Sciatic nerve (tissue), 2 donors: ENCODE measurements at regions not wholly inside any gene's neighbourhood (a gene's known extent, or its start where the extent isn't known, plus 50 kb on each side); places are given as distances from the start of the nearest gene placed in this dataset.

Experiments
- ATAC-seq: fragments of 200-7000 bp; cut with Tn5 transposase; one replicate; pipeline ENCODE4 v1.9.1; 2020; ENCODE audit warnings: mild to moderate bottlenecking, moderate library complexity
- DNase-seq: peaks from one replicate; pipeline ENCODE4 v3.0.0-alpha.2; 2020; ENCODE audit warnings: low spot score
- intact Hi-C: fragments of 100-400 bp; cut with DNase I; formaldehyde crosslinking; loops from one replicate; pipeline ENCODE4 v1.14.2; 2022
- donor health status: DM: no; HTN: no; CAD: no.
- donor health status: DM: no; HTN: no; CAD: no.

DNA sequence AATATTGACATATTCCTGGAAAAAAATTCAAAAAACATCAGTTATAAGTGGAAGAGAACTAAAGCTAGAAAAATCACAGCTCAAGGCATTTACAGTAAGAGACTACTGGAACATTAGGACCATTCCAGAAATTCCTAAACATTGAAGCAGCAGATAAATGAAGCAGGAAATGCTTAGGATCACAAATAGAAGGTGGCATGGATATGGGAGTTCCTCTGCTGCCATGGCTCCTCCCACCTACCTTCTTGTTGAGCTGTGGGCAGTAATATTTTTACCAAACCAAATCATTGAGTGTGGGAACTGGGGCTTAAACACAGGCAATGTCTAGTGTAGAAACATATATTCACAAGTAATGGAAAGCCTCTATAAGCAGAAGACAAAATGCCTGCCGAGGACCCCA is 292.8 kb downstream of the ANKRD7 start:
- ATAC-seq, result no peak
- intact Hi-C loops, result no loop called here
- DNase-seq, result no peak

GRCh38 chr7:118525020-118525419 is 300.5 kb downstream of the ANKRD7 start:
- intact Hi-C loops, result no loop called here
- DNase-seq (no peak), ATAC-seq (no peak)

GRCh38 chr7:118531566-118531965 is 307.1 kb downstream of the ANKRD7 start:
- intact Hi-C loops, result no loop called here
- DNase-seq (no peak), ATAC-seq (no peak)

- DNase-seq (no peak), ATAC-seq (no peak)
- intact Hi-C loops, result no loop called here
Measured at GRCh38 chr7:118559207-118559606, 334.7 kb downstream of the ANKRD7 start.

DNA sequence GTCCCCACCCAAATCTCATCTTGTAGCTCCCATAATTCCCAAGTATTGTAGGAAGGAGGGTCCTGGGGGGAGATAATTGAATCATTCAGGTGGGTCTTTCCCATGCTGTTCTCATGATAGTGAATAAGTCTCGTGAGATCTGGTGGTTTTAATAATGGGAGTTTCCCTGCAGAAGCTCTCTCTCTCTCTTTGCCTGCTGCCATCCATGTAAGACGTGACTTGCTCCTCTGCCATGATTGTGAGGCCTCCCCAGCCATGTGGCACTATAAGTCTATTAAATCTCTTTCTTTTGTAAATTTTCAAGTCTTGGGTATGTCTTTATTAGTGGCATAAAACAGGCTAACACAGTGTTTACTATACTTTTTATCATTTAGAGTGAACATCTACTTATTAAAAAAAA is 338.8 kb downstream of the ANKRD7 start:
- intact Hi-C loops, result no loop called here

GRCh38 chr7:118572604-118573003 is 348.1 kb downstream of the ANKRD7 start:
- DNase-seq, result no peak
- ATAC-seq, result no peak
- intact Hi-C loops, result no loop called here

More for the DNA sequence above, 338.8 kb downstream of the ANKRD7 start:
- ATAC-seq (no peak), DNase-seq (no peak)

- intact Hi-C loops, result no loop called here
Measured at GRCh38 chr7:118573085-118573484, 348.6 kb downstream of the ANKRD7 start.

DNA sequence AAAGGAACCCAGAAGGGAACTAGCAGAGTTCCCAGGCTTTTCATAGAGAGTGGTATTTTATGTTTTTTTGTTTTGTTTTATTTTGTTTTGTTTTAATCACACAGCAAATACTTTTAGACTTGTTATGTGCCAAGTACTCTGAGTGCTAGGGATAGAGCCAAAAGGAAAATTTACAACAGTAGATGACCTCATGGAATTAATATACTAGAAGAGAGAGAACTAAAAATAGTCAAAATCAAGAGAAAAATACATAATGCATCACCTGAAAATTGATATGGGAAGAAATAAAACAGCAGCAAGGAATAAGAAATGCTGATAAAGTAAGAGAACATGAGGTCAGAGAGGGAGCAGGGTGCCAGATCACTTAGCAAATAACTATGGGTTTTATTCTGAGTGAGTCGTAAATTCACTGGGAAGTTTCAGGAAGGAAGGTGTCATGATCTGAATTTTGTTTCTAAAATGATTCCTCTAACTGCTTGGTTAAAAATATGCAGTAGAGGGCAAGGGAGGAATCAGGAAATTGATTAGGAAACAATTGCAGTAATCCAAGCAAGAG is 351.0 kb downstream of the ANKRD7 start:
- intact Hi-C loops, result no loop called here
- DNase-seq, result no peak
- peak; percentile 76 for ATAC-seq

More at GRCh38 chr7:118573085-118573484, 348.6 kb downstream of the ANKRD7 start:
- no peak for DNase-seq
- no peak for ATAC-seq

DNA sequence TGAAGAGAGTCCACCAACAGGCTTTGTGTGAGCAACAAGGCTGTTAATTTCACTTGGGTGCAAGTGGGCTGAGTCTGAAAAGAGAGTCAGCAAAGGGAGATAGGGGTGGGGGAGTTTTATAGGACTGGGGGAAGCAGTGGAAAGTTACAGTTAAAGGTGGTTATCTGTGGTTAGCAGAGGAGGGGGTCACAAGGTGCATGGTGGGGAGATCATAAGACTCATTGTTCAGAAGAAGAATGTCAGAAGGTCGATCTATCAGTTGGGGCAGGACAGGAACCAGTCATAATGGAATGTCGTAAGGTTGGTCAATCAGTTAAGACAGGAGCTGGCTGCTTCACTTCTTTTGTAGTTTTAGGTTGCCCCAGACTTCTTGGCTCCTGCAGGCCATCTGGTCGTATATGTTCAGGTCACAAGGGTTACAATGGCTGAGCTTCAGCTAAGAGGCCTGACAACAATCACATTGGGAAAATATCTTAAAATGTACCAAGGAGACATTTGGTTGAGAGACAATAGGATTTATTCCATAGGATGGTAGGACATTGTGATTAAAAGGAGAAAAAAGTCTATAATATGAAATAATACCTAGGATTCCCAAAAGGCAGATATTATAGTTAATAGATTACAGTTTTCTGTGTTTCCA is 356.4 kb downstream of the ANKRD7 start:
- ATAC-seq (no peak), DNase-seq (no peak)
- intact Hi-C loops, result no loop called here

GRCh38 chr7:118583641-118584040 is 359.1 kb downstream of the ANKRD7 start:
- intact Hi-C loops, result no loop called here
- no peak for DNase-seq
- no peak for ATAC-seq

- intact Hi-C loops, result no loop called here
- ATAC-seq (no peak), DNase-seq (no peak)
Measured at GRCh38 chr7:118586248-118586647, 361.7 kb downstream of the ANKRD7 start.

GRCh38 chr7:118590107-118590506 is 365.6 kb downstream of the ANKRD7 start:
- ATAC-seq (no peak), DNase-seq (no peak)

GRCh38 chr7:118602090-118602489 is 377.6 kb downstream of the ANKRD7 start:
- no peak for ATAC-seq
- no peak for DNase-seq
- intact Hi-C loops, result no loop called here

More at GRCh38 chr7:118590107-118590506, 365.6 kb downstream of the ANKRD7 start:
- intact Hi-C loops, result no loop called here

GRCh38 chr7:118606602-118607001 is 382.1 kb downstream of the ANKRD7 start:
- intact Hi-C loops, result no loop called here
- no peak for ATAC-seq
- DNase-seq, result no peak

GRCh38 chr7:118609207-118609606 is 384.7 kb downstream of the ANKRD7 start:
- no peak for ATAC-seq
- DNase-seq, result no peak

GRCh38 chr7:118615681-118616080 is 391.2 kb downstream of the ANKRD7 start:
- intact Hi-C loops, result no loop called here
- no peak for ATAC-seq
- no peak for DNase-seq

More at GRCh38 chr7:118609207-118609606, 384.7 kb downstream of the ANKRD7 start:
- intact Hi-C loops, result no loop called here

DNA sequence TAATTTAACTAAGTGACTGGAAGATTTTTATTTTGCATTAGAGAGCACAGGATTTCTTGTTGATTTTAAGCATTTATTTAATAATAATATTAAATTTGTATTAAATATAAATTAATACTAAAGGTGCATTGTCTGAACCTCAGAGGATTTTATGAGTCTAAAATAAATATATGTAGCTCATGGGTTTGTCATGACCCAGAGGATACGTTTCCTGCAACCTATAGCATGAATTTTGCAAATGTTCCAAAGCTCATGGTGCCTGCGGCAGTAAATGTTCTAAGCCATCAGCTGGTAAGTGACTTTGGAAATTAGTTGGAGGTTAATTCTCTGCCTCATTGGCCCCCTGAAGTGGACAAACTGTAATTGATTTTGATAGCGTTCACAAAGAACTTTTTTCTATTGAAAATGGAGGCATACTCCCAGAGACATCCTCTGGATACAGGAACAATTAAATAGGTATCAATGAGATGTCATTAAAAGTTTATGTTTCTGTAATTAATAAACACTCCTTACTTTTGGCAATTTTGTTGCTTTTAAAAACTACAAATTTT is 397.4 kb downstream of the ANKRD7 start:
- ATAC-seq, result no peak
- intact Hi-C loops, result no loop called here
- no peak for DNase-seq

DNA sequence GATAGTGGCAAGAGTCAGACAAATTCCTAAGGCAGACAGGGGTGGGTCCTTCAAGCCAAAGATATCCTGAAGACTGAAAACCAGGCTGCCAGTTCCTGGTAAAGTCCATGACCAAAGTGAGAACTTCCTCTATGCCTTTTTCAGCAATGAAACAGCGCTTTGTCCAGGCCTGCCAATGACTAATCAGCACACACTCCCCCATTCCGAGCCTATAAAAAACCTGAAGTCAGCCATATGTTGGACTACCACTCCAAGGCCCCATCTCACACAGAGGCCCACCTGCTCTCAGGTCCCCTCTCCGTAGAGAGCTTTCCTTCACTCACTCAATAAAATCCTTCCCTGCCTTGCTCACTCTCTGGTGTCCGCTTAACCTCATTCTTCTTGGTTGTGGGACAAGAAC is 402.2 kb downstream of the ANKRD7 start:
- DNase-seq, result no peak
- intact Hi-C loops, result no loop called here
- no peak for ATAC-seq

DNA sequence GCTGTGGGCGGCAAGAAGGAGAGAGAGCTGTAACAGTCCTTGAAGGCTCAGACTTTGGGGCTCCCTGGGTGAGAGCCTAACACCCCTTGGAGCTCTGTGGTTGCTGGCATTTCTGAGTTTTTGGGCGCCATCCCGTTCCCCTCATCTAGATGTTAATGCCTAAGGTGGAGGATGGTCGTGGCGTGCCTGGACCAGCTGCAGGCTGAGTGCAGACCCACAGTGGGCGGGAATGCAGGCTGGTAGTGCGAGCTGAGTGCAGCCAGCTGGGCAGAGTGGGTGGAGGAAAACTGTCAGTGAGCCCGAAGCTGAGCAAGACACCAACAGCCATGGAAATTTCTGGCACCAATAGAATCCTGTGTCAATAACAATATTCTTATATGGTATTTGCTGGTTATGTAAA is 403.0 kb downstream of the ANKRD7 start:
- no peak for ATAC-seq
- intact Hi-C loops, result no loop called here

DNA sequence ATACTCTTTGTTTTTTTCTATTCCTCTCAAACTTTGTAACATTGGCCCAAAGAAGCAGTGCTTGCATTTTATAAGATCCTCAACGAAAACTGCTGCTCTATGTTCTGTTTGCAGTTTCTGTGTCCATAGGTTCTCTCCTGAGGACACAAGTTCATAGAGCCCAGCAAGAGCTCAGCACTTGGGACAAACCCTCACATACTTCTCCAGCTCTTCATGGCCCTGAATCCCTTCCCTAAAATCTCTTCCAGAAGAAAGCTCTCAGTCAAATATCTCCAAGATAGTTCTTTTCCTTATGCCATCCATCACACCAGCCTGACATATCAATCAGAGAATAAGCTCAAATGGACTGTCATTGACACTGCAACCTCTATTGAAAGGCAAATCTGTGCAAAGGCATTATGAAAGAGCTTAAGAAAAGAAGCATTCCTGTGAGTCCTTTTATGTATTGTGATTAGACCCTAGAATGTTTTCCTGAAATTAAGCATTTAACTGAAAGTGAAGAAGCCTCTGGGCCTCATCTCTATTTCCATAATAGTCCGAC is 405.5 kb downstream of the ANKRD7 start:
- ATAC-seq, result no peak
- no peak for DNase-seq
- intact Hi-C loops, result no loop called here

More for the DNA sequence above, 403.0 kb downstream of the ANKRD7 start:
- no peak for DNase-seq
